NB4 (cell line): ENCODE measurements at regions not wholly inside any gene's neighbourhood (a gene's known extent, or its start where the extent isn't known, plus 50 kb on each side); places are given as distances from the start of the nearest gene placed in this dataset.
"Not testable (repeated sequence)": the region's sequence is repeated elsewhere in the genome, so short reads cannot be mapped to it uniquely, and the experiment has no call there.

Experiments used
- DNase-seq: peaks from one replicate; pipeline ENCODE4 v3.0.0; 2010; ENCODE audit warnings: low read depth
- H3K4me3 ChIP-seq: one replicate; pipeline ENCODE4 v1.5.1; 2011; ENCODE audit warnings: mild to moderate bottlenecking, low read depth, low read length, moderate library complexity
- MYC ChIP-seq: IDR thresholded peaks from 2 replicates; pipeline ENCODE4 v1.6.1; 2011; ENCODE audit warnings: low read depth, low read length
- POLR2A ChIP-seq: IDR thresholded peaks from 2 replicates; pipeline ENCODE4 v1.6.1; 2011; ENCODE audit warnings: mild to moderate bottlenecking; ENCODE audit not compliant: insufficient read length; ENCODE audit errors: extremely low read depth
- TF ChIP-seq, protein P1 (sequence below): IDR thresholded peaks from one replicate; pipeline ENCODE4 v1.5.1; 2012; ENCODE audit warnings: low read depth, low read length
- TF ChIP-seq, protein P2 (sequence below): IDR thresholded peaks from 2 replicates; pipeline ENCODE4 v1.6.1; 2011; ENCODE audit warnings: low read depth, low read length

- no peak for DNase-seq
- TF ChIP-seq, protein P1, sequence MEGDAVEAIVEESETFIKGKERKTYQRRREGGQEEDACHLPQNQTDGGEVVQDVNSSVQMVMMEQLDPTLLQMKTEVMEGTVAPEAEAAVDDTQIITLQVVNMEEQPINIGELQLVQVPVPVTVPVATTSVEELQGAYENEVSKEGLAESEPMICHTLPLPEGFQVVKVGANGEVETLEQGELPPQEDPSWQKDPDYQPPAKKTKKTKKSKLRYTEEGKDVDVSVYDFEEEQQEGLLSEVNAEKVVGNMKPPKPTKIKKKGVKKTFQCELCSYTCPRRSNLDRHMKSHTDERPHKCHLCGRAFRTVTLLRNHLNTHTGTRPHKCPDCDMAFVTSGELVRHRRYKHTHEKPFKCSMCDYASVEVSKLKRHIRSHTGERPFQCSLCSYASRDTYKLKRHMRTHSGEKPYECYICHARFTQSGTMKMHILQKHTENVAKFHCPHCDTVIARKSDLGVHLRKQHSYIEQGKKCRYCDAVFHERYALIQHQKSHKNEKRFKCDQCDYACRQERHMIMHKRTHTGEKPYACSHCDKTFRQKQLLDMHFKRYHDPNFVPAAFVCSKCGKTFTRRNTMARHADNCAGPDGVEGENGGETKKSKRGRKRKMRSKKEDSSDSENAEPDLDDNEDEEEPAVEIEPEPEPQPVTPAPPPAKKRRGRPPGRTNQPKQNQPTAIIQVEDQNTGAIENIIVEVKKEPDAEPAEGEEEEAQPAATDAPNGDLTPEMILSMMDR = no peak
- TF ChIP-seq POLR2A (no peak), MYC (no peak)
- TF ChIP-seq, protein P2, sequence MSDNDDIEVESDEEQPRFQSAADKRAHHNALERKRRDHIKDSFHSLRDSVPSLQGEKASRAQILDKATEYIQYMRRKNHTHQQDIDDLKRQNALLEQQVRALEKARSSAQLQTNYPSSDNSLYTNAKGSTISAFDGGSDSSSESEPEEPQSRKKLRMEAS = no peak
- H3K4me3 ChIP-seq = no peak overlapping the region
These were observed 1112.4 kb downstream of the STIM2 start for GRCh38 chr4:27973056-27973455.

- H3K4me3 ChIP-seq = no peak overlapping the region
- DNase-seq = no peak
- TF ChIP-seq POLR2A (no peak), MYC (no peak)
- TF ChIP-seq, protein P1 = no peak
- TF ChIP-seq, protein P2 = no peak
These were observed 1113.1 kb downstream of the STIM2 start for GRCh38 chr4:27973700-27974099.

DNA sequence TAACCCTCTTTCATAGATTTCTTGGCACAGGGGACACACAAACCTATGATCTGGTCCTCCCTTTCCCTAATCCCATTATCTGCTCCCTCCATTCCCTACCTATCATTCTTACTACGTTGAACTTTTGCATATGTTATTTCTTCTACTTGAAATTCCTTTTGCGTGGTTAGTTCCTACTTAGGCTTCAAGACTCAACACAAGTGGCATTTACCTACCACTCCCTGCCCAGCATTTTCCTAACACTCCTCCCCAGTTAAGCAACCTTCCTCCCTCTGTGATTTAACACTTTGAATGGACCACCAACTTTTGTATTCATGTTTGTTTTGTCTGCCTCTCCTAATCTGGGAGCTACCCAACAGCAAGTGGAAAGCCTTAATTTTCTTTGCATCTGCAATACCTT is 1113.7 kb downstream of the STIM2 start:
- DNase-seq = no peak
- TF ChIP-seq, protein P2 = no peak
- no peak for TF ChIP-seq POLR2A
- TF ChIP-seq, protein P1 = no peak
- no peak for TF ChIP-seq MYC
- no peak overlapping the region for H3K4me3 ChIP-seq

DNA sequence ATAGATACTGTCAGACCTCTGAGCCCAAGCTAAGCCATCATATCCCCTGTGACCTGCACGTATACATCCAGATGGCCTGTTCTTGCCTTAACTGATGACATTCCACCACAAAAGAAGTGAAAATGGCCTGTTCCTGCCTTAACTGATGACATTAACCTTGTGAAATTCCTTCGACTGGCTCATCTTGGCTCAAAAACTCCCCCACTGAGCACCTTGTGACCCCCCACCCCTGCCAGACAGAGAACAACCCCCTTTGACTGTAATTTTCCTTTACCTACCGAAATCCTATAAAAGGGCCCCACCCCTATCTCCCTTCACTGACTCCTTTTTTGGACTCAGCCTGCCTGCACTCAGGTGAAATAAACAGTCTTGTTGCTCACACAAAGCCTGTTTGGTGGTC is 1114.2 kb downstream of the STIM2 start:
- not testable (repeated sequence) for H3K4me3 ChIP-seq, DNase-seq

DNA sequence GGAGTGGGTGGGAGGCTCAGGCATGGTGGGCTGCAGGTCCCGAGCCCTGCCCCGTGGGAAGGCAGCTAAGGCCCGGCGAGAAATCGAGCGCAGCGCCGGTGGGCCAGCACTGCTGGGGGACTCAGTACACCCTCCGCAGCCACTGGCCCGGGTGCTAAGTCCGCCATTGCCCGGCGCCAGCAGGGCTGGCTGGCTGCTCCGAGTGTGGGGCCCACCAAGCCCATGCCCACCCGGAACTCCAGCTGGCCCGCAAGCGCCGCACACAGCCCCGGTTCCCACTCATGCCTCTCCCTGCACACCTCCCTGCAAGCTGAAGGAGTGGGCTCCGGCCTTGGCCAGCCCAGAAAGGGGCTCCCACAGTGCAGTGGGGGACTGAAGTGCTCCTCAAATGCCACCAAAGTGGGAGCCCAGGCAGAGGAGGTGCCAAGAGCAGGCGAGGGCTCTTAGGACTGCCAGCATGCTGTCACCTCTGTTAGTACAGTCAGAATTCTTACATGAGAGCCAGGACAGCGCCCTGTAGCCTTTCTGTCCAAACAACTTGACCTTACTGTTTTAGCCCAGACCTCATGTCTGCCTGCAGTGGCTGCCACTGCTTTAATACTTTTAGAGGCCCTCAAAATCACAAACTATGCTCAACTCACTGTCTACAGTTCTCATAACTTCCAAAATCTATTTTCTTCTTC is 1117.9 kb downstream of the STIM2 start:
- DNase-seq, H3K4me3 ChIP-seq: not testable (repeated sequence)

GRCh38 chr4:27985522-27985921 is 1124.9 kb downstream of the STIM2 start:
- no peak for DNase-seq
- no peak for TF ChIP-seq POLR2A
- no peak overlapping the region for H3K4me3 ChIP-seq

GRCh38 chr4:27986476-27986875 is 1125.8 kb downstream of the STIM2 start:
- TF ChIP-seq POLR2A = no peak
- TF ChIP-seq, protein P1 = no peak
- no peak for TF ChIP-seq MYC
- TF ChIP-seq, protein P2 = no peak
- H3K4me3 ChIP-seq = no peak overlapping the region
- no peak for DNase-seq
